ENCODE measurements at regions not wholly inside any gene's neighbourhood (a gene's known extent, or its start where the extent isn't known, plus 50 kb on each side); places are given as distances from the start of the nearest gene placed in this dataset.
A peak's percentile ranks its signal among the peaks of the same experiment; 100 is the strongest.

GRCh38 chr6:22412994-22413393, 116.2 kb upstream of the PRL start:
- H3K4me1 ChIP-seq (ENCODE audit: insufficient read depth, low read length) = no peaks in the 10 kb centered on the region
- no peaks in the 10 kb centered on the region for H3K79me2 ChIP-seq (ENCODE audit: insufficient read depth, low read length)
- no peak overlapping the region for H3K9ac ChIP-seq (ENCODE audit: low read depth, low read length)
- no peak overlapping the region for H2AFZ ChIP-seq (ENCODE audit: low read depth, low read length)
- ATAC-seq (ENCODE audit: insufficient read depth, low read depth) = no peak
- no peak for DNase-seq
- H3K27me3 ChIP-seq (ENCODE audit: insufficient read depth, low read length, poor library complexity) = no peaks in the 10 kb centered on the region
- no peak overlapping the region for H3K27ac ChIP-seq (ENCODE audit: low read length)
- no peak overlapping the region for H3K4me2 ChIP-seq (ENCODE audit: insufficient read depth, low read length)
- H3K4me3 ChIP-seq (ENCODE audit: low read depth in 1 of 2, low read length in 2 of 2) = no peak overlapping the region
- 0 out of 2 replicates have a peak, but pooled peaks cover under 1% of the 10 kb centered on the region for H3K36me3 ChIP-seq (ENCODE audit: insufficient read depth, low read length)
- peaks cover 6% of the 10 kb centered on the region for H3K9me3 ChIP-seq (ENCODE audit: insufficient read depth, low read length, severe bottlenecking)
- TF ChIP-seq, protein P1, sequence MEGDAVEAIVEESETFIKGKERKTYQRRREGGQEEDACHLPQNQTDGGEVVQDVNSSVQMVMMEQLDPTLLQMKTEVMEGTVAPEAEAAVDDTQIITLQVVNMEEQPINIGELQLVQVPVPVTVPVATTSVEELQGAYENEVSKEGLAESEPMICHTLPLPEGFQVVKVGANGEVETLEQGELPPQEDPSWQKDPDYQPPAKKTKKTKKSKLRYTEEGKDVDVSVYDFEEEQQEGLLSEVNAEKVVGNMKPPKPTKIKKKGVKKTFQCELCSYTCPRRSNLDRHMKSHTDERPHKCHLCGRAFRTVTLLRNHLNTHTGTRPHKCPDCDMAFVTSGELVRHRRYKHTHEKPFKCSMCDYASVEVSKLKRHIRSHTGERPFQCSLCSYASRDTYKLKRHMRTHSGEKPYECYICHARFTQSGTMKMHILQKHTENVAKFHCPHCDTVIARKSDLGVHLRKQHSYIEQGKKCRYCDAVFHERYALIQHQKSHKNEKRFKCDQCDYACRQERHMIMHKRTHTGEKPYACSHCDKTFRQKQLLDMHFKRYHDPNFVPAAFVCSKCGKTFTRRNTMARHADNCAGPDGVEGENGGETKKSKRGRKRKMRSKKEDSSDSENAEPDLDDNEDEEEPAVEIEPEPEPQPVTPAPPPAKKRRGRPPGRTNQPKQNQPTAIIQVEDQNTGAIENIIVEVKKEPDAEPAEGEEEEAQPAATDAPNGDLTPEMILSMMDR (IDR thresholded peaks at IDR 0.05; ENCODE audit: borderline replicate concordance, extremely low read depth, low read length, poor library complexity, severe bottlenecking) = no peak
- TF ChIP-seq EZH2 (IDR thresholded peaks at IDR 0.05; ENCODE audit: borderline replicate concordance, low read depth, low read length, severe bottlenecking) = no peak
- H4K20me1 ChIP-seq (ENCODE audit: insufficient read depth, low read length) = no peaks in the 10 kb centered on the region

DNA sequence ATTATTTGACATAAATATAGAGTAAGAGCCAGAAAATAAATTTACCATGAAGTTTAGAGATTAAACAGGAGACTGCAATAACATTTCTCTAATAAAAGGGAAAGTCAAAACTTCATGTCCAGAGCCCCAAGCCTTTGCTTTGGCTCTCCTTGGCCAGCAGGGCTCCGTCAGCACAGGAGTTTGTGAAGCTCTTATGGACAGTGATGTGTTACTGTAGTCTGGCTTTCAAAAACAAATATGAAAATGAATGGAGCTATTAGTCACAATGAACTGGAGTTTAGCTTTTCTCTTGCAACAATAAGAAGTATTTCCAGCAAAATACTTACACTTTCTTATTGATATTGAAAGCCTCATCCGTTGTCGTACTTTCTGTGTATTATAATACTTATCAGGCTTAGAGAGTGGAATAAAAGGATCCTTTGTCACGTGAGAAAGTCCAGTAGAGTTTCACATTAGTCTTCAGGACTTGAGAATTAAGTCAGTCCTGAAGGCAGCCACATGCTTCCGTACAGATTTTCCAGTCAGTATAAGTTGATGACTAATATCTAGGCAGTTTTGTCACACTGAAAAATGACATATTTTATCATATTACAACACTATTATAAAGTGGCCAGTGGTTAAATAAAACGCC, 117.0 kb upstream of the PRL start:
- Histone ChIP-seq H3K4me1 (ENCODE audit: insufficient read depth, low read length) (peaks cover 5% of the 10 kb centered on the region; the same call in 1 of the 2 replicates), H3K4me3 (ENCODE audit: low read depth in 1 of 2, low read length in 2 of 2) (no peak overlapping the region), H3K79me2 (ENCODE audit: insufficient read depth, low read length) (no peaks in the 10 kb centered on the region), H3K4me2 (ENCODE audit: insufficient read depth, low read length) (no peak overlapping the region), H2AFZ (ENCODE audit: low read depth, low read length) (no peak overlapping the region), H3K27ac (ENCODE audit: low read length) (no peak overlapping the region), H3K36me3 (ENCODE audit: insufficient read depth, low read length) (0 out of 2 replicates have a peak, but pooled peaks cover 4% of the 10 kb centered on the region), H3K27me3 (ENCODE audit: insufficient read depth, low read length, poor library complexity) (no peaks in the 10 kb centered on the region), H3K9me3 (ENCODE audit: insufficient read depth, low read length, severe bottlenecking) (peaks cover 13% of the 10 kb centered on the region), H4K20me1 (ENCODE audit: insufficient read depth, low read length) (no peaks in the 10 kb centered on the region), H3K9ac (ENCODE audit: low read depth, low read length) (no peak overlapping the region)
- no peak for DNase-seq
- no peak for ATAC-seq (ENCODE audit: insufficient read depth, low read depth)
- TF ChIP-seq, protein P1 (IDR thresholded peaks at IDR 0.05; ENCODE audit: borderline replicate concordance, extremely low read depth, low read length, poor library complexity, severe bottlenecking) = no peak
- no peak for TF ChIP-seq EZH2 (IDR thresholded peaks at IDR 0.05; ENCODE audit: borderline replicate concordance, low read depth, low read length, severe bottlenecking)

GRCh38 chr6:22418714-22419113, 121.9 kb upstream of the PRL start:
- DNase-seq (no peak), ATAC-seq (ENCODE audit: insufficient read depth, low read depth) (peak; percentile 62)
- H3K4me1 ChIP-seq (ENCODE audit: insufficient read depth, low read length) = peaks cover 13% of the 10 kb centered on the region

More at GRCh38 chr6:22418714-22419113, 121.9 kb upstream of the PRL start:
- H3K36me3 ChIP-seq (ENCODE audit: insufficient read depth, low read length) = 0 out of 2 replicates have a peak, but pooled peaks cover 4% of the 10 kb centered on the region
- H3K4me2 ChIP-seq (ENCODE audit: insufficient read depth, low read length) = no peak overlapping the region
- H3K9me3 ChIP-seq (ENCODE audit: insufficient read depth, low read length, severe bottlenecking) = peaks cover 24% of the 10 kb centered on the region
- no peaks in the 10 kb centered on the region for H3K79me2 ChIP-seq (ENCODE audit: insufficient read depth, low read length)
- no peak overlapping the region for H3K27ac ChIP-seq (ENCODE audit: low read length)
- no peak for TF ChIP-seq EZH2 (IDR thresholded peaks at IDR 0.05; ENCODE audit: borderline replicate concordance, low read depth, low read length, severe bottlenecking)
- TF ChIP-seq, protein P1 (IDR thresholded peaks at IDR 0.05; ENCODE audit: borderline replicate concordance, extremely low read depth, low read length, poor library complexity, severe bottlenecking) = no peak
- no peak overlapping the region for H3K9ac ChIP-seq (ENCODE audit: low read depth, low read length)
- H4K20me1 ChIP-seq (ENCODE audit: insufficient read depth, low read length) = no peaks in the 10 kb centered on the region
- no peak overlapping the region for H3K4me3 ChIP-seq (ENCODE audit: low read depth in 1 of 2, low read length in 2 of 2)
- H2AFZ ChIP-seq (ENCODE audit: low read depth, low read length) = no peak overlapping the region
- H3K27me3 ChIP-seq (ENCODE audit: insufficient read depth, low read length, poor library complexity) = no peaks in the 10 kb centered on the region
